ENCODE measurements at regions not wholly inside any gene's neighbourhood (a gene's known extent, or its start where the extent isn't known, plus 50 kb on each side); places are given as distances from the start of the nearest gene placed in this dataset.

DNA sequence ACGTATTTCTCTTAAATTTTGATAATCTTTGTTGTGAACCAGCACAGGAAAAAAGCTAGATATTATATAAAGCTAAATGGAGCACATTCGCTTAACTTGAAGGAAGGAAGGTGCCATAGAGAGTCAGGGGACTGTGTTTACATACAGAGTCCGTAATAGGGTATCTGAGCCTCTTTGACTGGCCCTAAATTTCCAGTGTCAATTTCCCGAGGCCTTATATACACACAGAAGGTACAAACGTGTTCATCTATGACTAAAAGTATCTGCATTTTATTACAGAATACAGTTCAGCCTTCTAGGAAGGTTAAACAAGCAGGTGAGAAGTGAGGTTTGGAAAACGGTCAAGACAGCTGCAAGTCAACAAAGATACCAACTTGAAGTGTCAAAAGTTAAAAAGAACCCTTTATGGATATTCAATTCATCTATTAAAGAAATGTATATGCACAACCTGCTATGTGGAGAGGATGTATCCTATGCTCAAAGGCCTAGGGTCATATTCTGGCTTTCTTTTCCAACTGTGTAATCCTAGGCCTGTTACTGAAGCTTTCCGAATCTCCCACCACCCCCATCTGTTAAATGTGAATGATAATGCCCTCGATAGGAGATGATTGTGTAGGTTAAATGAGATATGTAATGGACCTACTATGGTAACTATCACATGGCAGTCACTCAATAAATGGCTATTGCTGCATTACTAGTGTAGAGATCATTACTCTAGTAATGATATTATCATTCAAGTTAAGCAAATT is 263.7 kb upstream of the MAF start:
- TF ChIP-seq, protein P1, sequence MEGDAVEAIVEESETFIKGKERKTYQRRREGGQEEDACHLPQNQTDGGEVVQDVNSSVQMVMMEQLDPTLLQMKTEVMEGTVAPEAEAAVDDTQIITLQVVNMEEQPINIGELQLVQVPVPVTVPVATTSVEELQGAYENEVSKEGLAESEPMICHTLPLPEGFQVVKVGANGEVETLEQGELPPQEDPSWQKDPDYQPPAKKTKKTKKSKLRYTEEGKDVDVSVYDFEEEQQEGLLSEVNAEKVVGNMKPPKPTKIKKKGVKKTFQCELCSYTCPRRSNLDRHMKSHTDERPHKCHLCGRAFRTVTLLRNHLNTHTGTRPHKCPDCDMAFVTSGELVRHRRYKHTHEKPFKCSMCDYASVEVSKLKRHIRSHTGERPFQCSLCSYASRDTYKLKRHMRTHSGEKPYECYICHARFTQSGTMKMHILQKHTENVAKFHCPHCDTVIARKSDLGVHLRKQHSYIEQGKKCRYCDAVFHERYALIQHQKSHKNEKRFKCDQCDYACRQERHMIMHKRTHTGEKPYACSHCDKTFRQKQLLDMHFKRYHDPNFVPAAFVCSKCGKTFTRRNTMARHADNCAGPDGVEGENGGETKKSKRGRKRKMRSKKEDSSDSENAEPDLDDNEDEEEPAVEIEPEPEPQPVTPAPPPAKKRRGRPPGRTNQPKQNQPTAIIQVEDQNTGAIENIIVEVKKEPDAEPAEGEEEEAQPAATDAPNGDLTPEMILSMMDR (IDR thresholded peaks at IDR 0.05; ENCODE audit: low read depth, low read length, poor library complexity, severe bottlenecking) = no peak
- no peak for TF ChIP-seq EZH2phosphoT487 (IDR thresholded peaks at IDR 0.05; ENCODE audit: borderline replicate concordance, low read length)
- no peaks in the 10 kb centered on the region for H3K36me3 ChIP-seq (ENCODE audit: control insufficient read depth, low read length)
- H3K4me3 ChIP-seq (ENCODE audit: low read length) = no peak overlapping the region
- H3K79me2 ChIP-seq (ENCODE audit: control insufficient read depth, low read length) = no peaks in the 10 kb centered on the region
- H3F3A ChIP-seq (ENCODE audit: control insufficient read depth, insufficient read depth) = no peaks in the 10 kb centered on the region
- H3K9me2 ChIP-seq (replicated peaks; ENCODE audit: control insufficient read depth, low read length) = no peaks in the 10 kb centered on the region
- H3K4me2 ChIP-seq (ENCODE audit: low read length) = no peak overlapping the region
- H3K4me1 ChIP-seq (ENCODE audit: control insufficient read depth, low read length) = no peaks in the 10 kb centered on the region
- H3K27ac ChIP-seq (ENCODE audit: low read depth, low read length) = no peak overlapping the region
- H3K9me3 ChIP-seq (ENCODE audit: control insufficient read depth, insufficient read depth, low read length) = no peaks in the 10 kb centered on the region
- no peaks in the 10 kb centered on the region for H4K20me1 ChIP-seq (ENCODE audit: control insufficient read depth, insufficient read depth, low read depth, low read length)
- H3K27me3 ChIP-seq (ENCODE audit: control insufficient read depth, low read length) = no peaks in the 10 kb centered on the region

DNA sequence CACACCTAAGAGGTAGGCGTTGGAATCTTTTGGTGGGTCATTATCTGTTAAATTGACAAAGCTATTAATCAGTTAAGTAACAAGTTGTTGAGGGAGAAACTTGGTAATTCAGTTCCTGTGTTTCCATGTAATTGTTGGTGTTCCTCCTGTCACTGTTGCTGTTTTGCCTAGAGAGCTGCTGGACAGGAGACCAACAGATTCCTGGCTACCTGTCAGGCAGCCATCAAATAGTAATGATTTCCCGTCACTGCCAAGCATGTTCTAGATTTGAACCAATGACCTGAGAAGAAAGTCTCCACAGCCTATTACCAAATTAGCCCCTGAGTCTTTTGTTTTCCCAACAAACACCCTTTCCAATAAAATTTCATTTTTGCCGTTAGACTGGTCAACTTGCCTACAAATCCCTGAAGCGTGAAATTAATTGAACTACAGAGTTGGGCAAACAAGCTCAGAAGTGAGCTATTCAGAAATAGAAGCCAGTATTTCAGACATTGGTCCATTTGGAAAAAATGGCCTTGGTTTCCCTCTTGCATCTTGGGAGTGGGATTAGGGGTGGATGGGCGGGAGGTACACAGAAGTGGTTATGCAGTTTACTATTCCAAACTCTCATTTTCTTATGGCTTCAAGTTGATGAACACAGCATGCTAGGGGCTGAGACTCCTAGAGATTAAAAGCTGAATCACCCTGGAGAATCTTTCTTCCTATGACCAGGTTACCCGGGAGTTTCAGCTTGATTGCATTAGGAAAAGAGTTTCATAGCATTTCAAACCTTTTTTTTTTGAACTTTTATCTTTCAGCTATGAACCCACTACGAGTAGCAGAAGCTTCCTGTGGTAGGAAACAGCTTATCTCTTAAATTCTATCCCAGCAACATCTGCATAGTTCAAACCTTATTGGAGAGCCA is 262.8 kb upstream of the MAF start:
- Histone ChIP-seq H3K27me3 (ENCODE audit: control insufficient read depth, low read length) (no peaks in the 10 kb centered on the region), H4K20me1 (ENCODE audit: control insufficient read depth, insufficient read depth, low read depth, low read length) (no peaks in the 10 kb centered on the region), H3K36me3 (ENCODE audit: control insufficient read depth, low read length) (no peaks in the 10 kb centered on the region), H3F3A (ENCODE audit: control insufficient read depth, insufficient read depth) (no peaks in the 10 kb centered on the region), H3K4me2 (ENCODE audit: low read length) (no peak overlapping the region), H3K9me2 (replicated peaks; ENCODE audit: control insufficient read depth, low read length) (no peaks in the 10 kb centered on the region), H3K4me1 (ENCODE audit: control insufficient read depth, low read length) (no peaks in the 10 kb centered on the region), H3K79me2 (ENCODE audit: control insufficient read depth, low read length) (no peaks in the 10 kb centered on the region), H3K4me3 (ENCODE audit: low read length) (no peak overlapping the region), H3K9me3 (ENCODE audit: control insufficient read depth, insufficient read depth, low read length) (no peaks in the 10 kb centered on the region), H3K27ac (ENCODE audit: low read depth, low read length) (no peak overlapping the region)
- TF ChIP-seq EZH2phosphoT487 (IDR thresholded peaks at IDR 0.05; ENCODE audit: borderline replicate concordance, low read length) = no peak
- TF ChIP-seq, protein P1 (IDR thresholded peaks at IDR 0.05; ENCODE audit: low read depth, low read length, poor library complexity, severe bottlenecking) = no peak

GRCh38 chr16:79862601-79863000 is 262.1 kb upstream of the MAF start:
- Histone ChIP-seq H4K20me1 (ENCODE audit: control insufficient read depth, insufficient read depth, low read depth, low read length) (no peaks in the 10 kb centered on the region), H3K4me3 (ENCODE audit: low read length) (no peak overlapping the region), H3K36me3 (ENCODE audit: control insufficient read depth, low read length) (no peaks in the 10 kb centered on the region), H3K9me2 (replicated peaks; ENCODE audit: control insufficient read depth, low read length) (no peaks in the 10 kb centered on the region), H3F3A (ENCODE audit: control insufficient read depth, insufficient read depth) (no peaks in the 10 kb centered on the region), H3K27ac (ENCODE audit: low read depth, low read length) (no peak overlapping the region), H3K79me2 (ENCODE audit: control insufficient read depth, low read length) (no peaks in the 10 kb centered on the region), H3K27me3 (ENCODE audit: control insufficient read depth, low read length) (no peaks in the 10 kb centered on the region), H3K4me1 (ENCODE audit: control insufficient read depth, low read length) (no peaks in the 10 kb centered on the region), H3K9me3 (ENCODE audit: control insufficient read depth, insufficient read depth, low read length) (no peaks in the 10 kb centered on the region), H3K4me2 (ENCODE audit: low read length) (no peak overlapping the region)
- TF ChIP-seq, protein P1 (IDR thresholded peaks at IDR 0.05; ENCODE audit: low read depth, low read length, poor library complexity, severe bottlenecking) = no peak
- TF ChIP-seq EZH2phosphoT487 (IDR thresholded peaks at IDR 0.05; ENCODE audit: borderline replicate concordance, low read length) = no peak

Measured in DOHH2 (cell line).